Astrocyte (in vitro differentiated cells and primary cell): ENCODE measurements at regions not wholly inside any gene's neighbourhood (a gene's known extent, or its start where the extent isn't known, plus 50 kb on each side); places are given as distances from the start of the nearest gene placed in this dataset.

Source experiments
- DNase-seq: peaks from one replicate; pipeline ENCODE4 v3.0.0-alpha.2; 2010; ENCODE audit warnings: low read depth
- FAIRE-seq: peaks from 2 replicates; lab custom pipeline; 2011; peaks lifted over from hg19 to GRCh38; lab: Jason Lieb, UNC
- H2AFZ ChIP-seq: 2 replicates; pipeline ENCODE4 v1.6.0; 2012; ENCODE audit warnings: low read depth, low read length, inconsistent platforms
- H3K27ac ChIP-seq: 2 replicates; pipeline ENCODE4 v1.5.1; 2011; ENCODE audit warnings: low read depth, low read length, inconsistent platforms
- H3K27me3 ChIP-seq: 2 replicates; pipeline ENCODE4 v1.6.0; 2011; ENCODE audit warnings: low read length, inconsistent platforms; ENCODE audit not compliant: insufficient read depth
- H3K36me3 ChIP-seq: 2 replicates; pipeline ENCODE4 v1.5.1; 2011; ENCODE audit warnings: low read length, inconsistent platforms; ENCODE audit not compliant: insufficient read depth
- H3K4me1 ChIP-seq: 2 replicates; pipeline ENCODE4 v1.5.1; 2011; ENCODE audit warnings: low read length, inconsistent platforms; ENCODE audit not compliant: insufficient read depth
- H3K4me2 ChIP-seq: 2 replicates; pipeline ENCODE4 v1.6.0; 2012; ENCODE audit warnings: low read length, inconsistent platforms
- H3K4me3 ChIP-seq: 2 replicates; pipeline ENCODE4 v1.5.1; 2011; ENCODE audit warnings: low read depth, mild to moderate bottlenecking, low read length, inconsistent platforms; ENCODE audit not compliant: insufficient read depth
- H3K79me2 ChIP-seq: 2 replicates; pipeline ENCODE4 v1.6.0; 2012; ENCODE audit warnings: mild to moderate bottlenecking, low read length, inconsistent platforms; ENCODE audit not compliant: insufficient read depth
- H3K9ac ChIP-seq: 2 replicates; pipeline ENCODE4 v1.6.0; 2012; ENCODE audit warnings: mild to moderate bottlenecking, low read length, inconsistent platforms
- H3K9me3 ChIP-seq: 2 replicates; pipeline ENCODE4 v1.5.1; 2012; ENCODE audit warnings: low read depth, mild to moderate bottlenecking, low read length, inconsistent platforms; ENCODE audit not compliant: insufficient read depth
- H4K20me1 ChIP-seq: 2 replicates; pipeline ENCODE4 v1.6.0; 2012; ENCODE audit warnings: low read length, inconsistent platforms; ENCODE audit not compliant: insufficient read depth
- H3K27ac Mint-ChIP-seq: one replicate; pipeline ENCODE4 v1.8.0; 2021; ENCODE audit warnings: mild to moderate bottlenecking, mixed read lengths; ENCODE audit not compliant: unreplicated experiment
- H3K27me3 Mint-ChIP-seq: one replicate; pipeline ENCODE4 v1.8.0; 2021; ENCODE audit warnings: low read depth, mixed read lengths; ENCODE audit not compliant: unreplicated experiment
- H3K36me3 Mint-ChIP-seq: one replicate; pipeline ENCODE4 v1.8.0; 2021; ENCODE audit warnings: low read depth, mixed read lengths; ENCODE audit not compliant: unreplicated experiment
- H3K4me1 Mint-ChIP-seq: one replicate; pipeline ENCODE4 v1.8.0; 2021; ENCODE audit warnings: low read depth, mixed read lengths; ENCODE audit not compliant: unreplicated experiment
- H3K4me3 Mint-ChIP-seq: one replicate; pipeline ENCODE4 v1.8.0; 2021; ENCODE audit warnings: mild to moderate bottlenecking, moderate library complexity, mixed read lengths; ENCODE audit not compliant: unreplicated experiment
- H3K9me3 Mint-ChIP-seq: one replicate; pipeline ENCODE4 v1.8.0; 2021; ENCODE audit warnings: mild to moderate bottlenecking, mixed read lengths; ENCODE audit not compliant: unreplicated experiment
- EZH2 ChIP-seq: IDR thresholded peaks from 2 replicates; pipeline ENCODE4 v1.6.1; 2012; ENCODE audit warnings: mild to moderate bottlenecking, low read length, inconsistent platforms; ENCODE audit not compliant: insufficient read depth
- TF ChIP-seq, protein P1 (sequence below): IDR thresholded peaks from 2 replicates; pipeline ENCODE4 v1.5.1; 2011; ENCODE audit warnings: low read depth, mild to moderate bottlenecking, inconsistent platforms, low read length, moderate library complexity; ENCODE audit not compliant: insufficient read depth

DNA sequence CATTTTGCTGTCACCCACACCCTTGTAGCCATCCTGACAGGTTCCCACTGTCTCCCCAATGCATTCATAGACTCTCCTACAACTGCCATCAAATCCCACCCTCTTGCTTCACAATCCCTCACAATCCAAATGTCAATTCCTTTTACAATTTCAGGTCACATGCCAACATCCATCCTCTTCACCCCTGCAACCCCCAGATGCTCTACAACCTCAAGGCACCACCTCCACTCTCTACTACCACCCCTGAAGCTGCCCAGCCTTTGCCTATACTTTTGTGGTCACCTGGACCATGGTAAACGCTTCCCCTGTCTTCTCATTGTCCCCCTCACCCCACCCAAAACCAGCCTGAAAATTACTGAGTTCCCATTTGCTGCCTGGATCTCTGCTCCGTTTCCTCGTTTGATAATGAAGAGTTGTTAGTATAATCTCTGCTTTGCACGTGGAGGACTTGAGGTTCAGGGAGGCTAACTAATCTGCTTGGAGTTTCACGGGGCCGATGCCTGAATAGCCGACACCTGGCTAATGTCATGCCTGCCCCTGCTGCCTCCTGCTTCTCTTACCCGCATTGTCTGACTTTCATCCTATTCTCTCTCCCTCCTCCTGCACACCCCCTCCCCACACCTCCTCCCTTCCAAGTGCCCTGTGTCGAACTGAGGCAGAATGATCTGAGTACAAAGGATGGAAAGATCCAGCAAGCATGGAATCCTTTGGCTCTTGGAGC lies 82.4 kb upstream of the TOX2 start:
- no peaks in the 10 kb centered on the region for H3K79me2 ChIP-seq
- peaks cover 74% of the 10 kb centered on the region for H3K27me3 Mint-ChIP-seq
- FAIRE-seq (no peak), DNase-seq (no peak)
- peaks cover 4% of the 10 kb centered on the region for H3K9me3 ChIP-seq
- no peaks in the 10 kb centered on the region for H3K36me3 ChIP-seq
- H3K36me3 Mint-ChIP-seq: no peaks in the 10 kb centered on the region
- no peak overlapping the region for H3K4me2 ChIP-seq
- H3K9me3 Mint-ChIP-seq: peaks cover 8% of the 10 kb centered on the region
- no peak overlapping the region for H3K27ac Mint-ChIP-seq
- no peaks in the 10 kb centered on the region for H4K20me1 ChIP-seq
- H3K4me3 Mint-ChIP-seq: no peak overlapping the region
- TF ChIP-seq, protein P1, sequence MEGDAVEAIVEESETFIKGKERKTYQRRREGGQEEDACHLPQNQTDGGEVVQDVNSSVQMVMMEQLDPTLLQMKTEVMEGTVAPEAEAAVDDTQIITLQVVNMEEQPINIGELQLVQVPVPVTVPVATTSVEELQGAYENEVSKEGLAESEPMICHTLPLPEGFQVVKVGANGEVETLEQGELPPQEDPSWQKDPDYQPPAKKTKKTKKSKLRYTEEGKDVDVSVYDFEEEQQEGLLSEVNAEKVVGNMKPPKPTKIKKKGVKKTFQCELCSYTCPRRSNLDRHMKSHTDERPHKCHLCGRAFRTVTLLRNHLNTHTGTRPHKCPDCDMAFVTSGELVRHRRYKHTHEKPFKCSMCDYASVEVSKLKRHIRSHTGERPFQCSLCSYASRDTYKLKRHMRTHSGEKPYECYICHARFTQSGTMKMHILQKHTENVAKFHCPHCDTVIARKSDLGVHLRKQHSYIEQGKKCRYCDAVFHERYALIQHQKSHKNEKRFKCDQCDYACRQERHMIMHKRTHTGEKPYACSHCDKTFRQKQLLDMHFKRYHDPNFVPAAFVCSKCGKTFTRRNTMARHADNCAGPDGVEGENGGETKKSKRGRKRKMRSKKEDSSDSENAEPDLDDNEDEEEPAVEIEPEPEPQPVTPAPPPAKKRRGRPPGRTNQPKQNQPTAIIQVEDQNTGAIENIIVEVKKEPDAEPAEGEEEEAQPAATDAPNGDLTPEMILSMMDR: no peak
- no peak for TF ChIP-seq EZH2
- no peak overlapping the region for H3K4me3 ChIP-seq
- no peak overlapping the region for H3K27ac ChIP-seq
- H3K9ac ChIP-seq: no peak overlapping the region
- H3K4me1 ChIP-seq: no peaks in the 10 kb centered on the region
- no peak overlapping the region for H2AFZ ChIP-seq
- peaks cover 6% of the 10 kb centered on the region for H3K27me3 ChIP-seq
- H3K4me1 Mint-ChIP-seq: no peaks in the 10 kb centered on the region

DNA sequence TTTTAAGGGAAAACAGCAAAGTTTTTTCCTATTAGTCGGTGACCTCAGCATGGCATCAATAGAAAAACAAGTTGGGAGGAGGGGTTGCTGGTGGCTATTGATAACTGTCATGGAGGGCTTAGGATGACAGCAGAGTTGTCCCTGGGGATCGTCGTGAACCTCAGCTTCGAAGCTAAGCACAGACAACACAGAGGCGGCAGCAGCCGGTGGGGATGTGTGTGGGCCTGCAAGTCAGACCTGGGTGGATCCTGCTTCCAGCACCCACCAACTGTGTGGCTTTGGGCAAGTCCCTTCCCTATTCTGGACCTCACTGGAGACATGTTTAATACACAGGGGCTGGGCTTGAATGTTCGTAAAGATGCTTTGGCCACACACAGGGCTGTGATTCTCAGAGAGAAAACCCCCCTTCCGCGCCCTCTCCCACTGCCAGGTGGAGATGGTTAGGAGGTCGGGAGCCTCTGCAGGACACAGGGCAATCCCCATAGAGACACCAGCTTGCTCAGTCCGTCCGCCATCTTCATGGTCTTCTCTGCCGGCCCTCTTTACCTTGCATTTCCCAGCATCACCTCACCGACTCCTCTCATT lies 83.1 kb upstream of the TOX2 start:
- no peak overlapping the region for H3K27ac Mint-ChIP-seq
- H3K4me2 ChIP-seq: no peak overlapping the region
- H4K20me1 ChIP-seq: no peaks in the 10 kb centered on the region
- peaks cover 8% of the 10 kb centered on the region for H3K9me3 Mint-ChIP-seq
- no peaks in the 10 kb centered on the region for H3K4me1 ChIP-seq
- DNase-seq (no peak), FAIRE-seq (no peak)
- no peak overlapping the region for H3K9ac ChIP-seq
- peaks cover 4% of the 10 kb centered on the region for H3K9me3 ChIP-seq
- H2AFZ ChIP-seq: no peak overlapping the region
- H3K4me1 Mint-ChIP-seq: no peaks in the 10 kb centered on the region
- H3K4me3 ChIP-seq: no peak overlapping the region
- peaks cover 6% of the 10 kb centered on the region for H3K27me3 ChIP-seq
- no peaks in the 10 kb centered on the region for H3K36me3 ChIP-seq
- no peaks in the 10 kb centered on the region for H3K79me2 ChIP-seq
- TF ChIP-seq EZH2: no peak
- TF ChIP-seq, protein P1: no peak
- no peak overlapping the region for H3K4me3 Mint-ChIP-seq
- no peaks in the 10 kb centered on the region for H3K36me3 Mint-ChIP-seq
- H3K27me3 Mint-ChIP-seq: peaks cover 72% of the 10 kb centered on the region
- H3K27ac ChIP-seq: no peak overlapping the region

DNA sequence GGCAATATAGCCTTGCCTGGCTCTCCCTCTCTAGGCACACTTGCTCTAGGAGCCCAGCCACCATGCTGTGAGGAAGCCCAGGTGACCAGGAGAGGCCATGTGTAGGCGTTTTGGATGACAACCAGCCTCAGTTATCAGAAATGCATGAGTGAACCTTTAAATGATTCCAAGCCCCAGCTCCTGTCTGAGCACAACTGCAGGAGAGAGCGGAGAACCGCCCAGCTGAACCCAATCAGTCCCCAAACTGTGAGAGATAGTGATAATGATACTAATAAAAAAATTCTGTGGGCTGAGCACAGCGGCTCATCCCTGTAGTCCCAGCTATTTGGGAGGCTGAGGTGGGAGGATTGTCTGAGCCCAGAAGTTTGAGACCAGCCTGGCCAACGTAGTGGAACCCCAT lies 83.8 kb upstream of the TOX2 start:
- H3K27ac Mint-ChIP-seq: no peak overlapping the region
- H3K36me3 Mint-ChIP-seq: no peaks in the 10 kb centered on the region
- TF ChIP-seq, protein P1: no peak
- no peak for TF ChIP-seq EZH2
- Histone ChIP-seq H3K36me3 (no peaks in the 10 kb centered on the region), H3K4me3 (no peak overlapping the region), H3K27me3 (peaks cover 6% of the 10 kb centered on the region), H3K4me1 (no peaks in the 10 kb centered on the region), H2AFZ (no peak overlapping the region), H4K20me1 (no peaks in the 10 kb centered on the region), H3K27ac (no peak overlapping the region), H3K9ac (no peak overlapping the region), H3K79me2 (no peaks in the 10 kb centered on the region), H3K4me2 (no peak overlapping the region), H3K9me3 (peaks cover 4% of the 10 kb centered on the region)
- H3K27me3 Mint-ChIP-seq: peaks cover 71% of the 10 kb centered on the region
- H3K4me3 Mint-ChIP-seq: no peak overlapping the region
- FAIRE-seq (no peak), DNase-seq (no peak)
- H3K9me3 Mint-ChIP-seq: peaks cover 8% of the 10 kb centered on the region
- H3K4me1 Mint-ChIP-seq: no peaks in the 10 kb centered on the region
